ENCODE measurements at regions not wholly inside any gene's neighbourhood (a gene's known extent, or its start where the extent isn't known, plus 50 kb on each side); places are given as distances from the start of the nearest gene placed in this dataset.
A peak's percentile ranks its signal among the peaks of the same experiment; 100 is the strongest.

GRCh38 chr12:94071258-94071657, 77.1 kb upstream of the PLXNC1 start:
- no peak for DNase-seq

- no peak for DNase-seq
These were observed 74.8 kb upstream of the PLXNC1 start for GRCh38 chr12:94073441-94074051.

GRCh38 chr12:94074216-94074979, 74.0 kb upstream of the PLXNC1 start:
- DNase-seq, result no peak

- DNase-seq, result peak; percentile 17
These were observed 73.3 kb upstream of the PLXNC1 start for GRCh38 chr12:94074980-94075629.

- DNase-seq, result no peak
These were observed 71.2 kb upstream of the PLXNC1 start for GRCh38 chr12:94077209-94077608.

GRCh38 chr12:94078138-94078723, 70.1 kb upstream of the PLXNC1 start:
- no peak for DNase-seq

- DNase-seq, result no peak
These were observed 69.5 kb upstream of the PLXNC1 start for GRCh38 chr12:94078736-94079509.

GRCh38 chr12:94079566-94080340, 68.6 kb upstream of the PLXNC1 start:
- DNase-seq, result no peak

GRCh38 chr12:94080341-94081009, 67.9 kb upstream of the PLXNC1 start:
- DNase-seq, result no peak

GRCh38 chr12:94082690-94083089, 65.7 kb upstream of the PLXNC1 start:
- no peak for DNase-seq

GRCh38 chr12:94089891-94090290, 58.5 kb upstream of the PLXNC1 start:
- DNase-seq, result no peak

- no peak for DNase-seq
These were observed 56.8 kb upstream of the PLXNC1 start for GRCh38 chr12:94091624-94092023.

- no peak for DNase-seq
These were observed 55.7 kb upstream of the PLXNC1 start for GRCh38 chr12:94092516-94093241.

- DNase-seq, result no peak
These were observed 53.7 kb upstream of the PLXNC1 start for GRCh38 chr12:94094700-94095099.

GRCh38 chr12:94095618-94096017, 52.8 kb upstream of the PLXNC1 start:
- no peak for DNase-seq

- no peak for DNase-seq
These were observed 49.9 kb upstream of the PLXNC1 start for GRCh38 chr12:94098466-94098865.

All from SIG-M5 (cell line).